Lung (tissue), 11 donors: ENCODE measurements at regions not wholly inside any gene's neighbourhood (a gene's known extent, or its start where the extent isn't known, plus 50 kb on each side); places are given as distances from the start of the nearest gene placed in this dataset.

Source experiments
- ATAC-seq: fragments of 200-7000 bp; cut with Tn5 transposase; one replicate; pipeline ENCODE4 v1.9.1; 2020; ENCODE audit warnings: moderate number of reproducible peaks; ENCODE audit not compliant: insufficient read depth, low FRiP score
- DNase-seq, 3 donors: peaks; one replicate each; pipeline ENCODE4 v3.0.0-alpha.2; 2013 to 2017
- H3K27ac ChIP-seq, 2 donors: one replicate each; pipeline ENCODE4 v1.5.1; 2013; ENCODE audit warnings: mild to moderate bottlenecking in 2 of 2, moderate library complexity in 2 of 2, control low read depth in 1 of 2, inconsistent platforms in 1 of 2, low read depth in 1 of 2, low read length in 1 of 2
- H3K27me3 ChIP-seq, 3 donors: one replicate each; pipeline ENCODE4 v1.5.1; 2013; ENCODE audit warnings: low read length in 2 of 3; ENCODE audit not compliant: control insufficient read depth in 3 of 3, insufficient read depth in 3 of 3
- H3K36me3 ChIP-seq, 4 donors: one replicate each; pipeline ENCODE4 v1.5.1; 2013; ENCODE audit warnings: low read length in 4 of 4, mild to moderate bottlenecking in 1 of 4, moderate library complexity in 1 of 4; ENCODE audit not compliant: control insufficient read depth in 4 of 4, insufficient read depth in 4 of 4
- H3K4me1 ChIP-seq, 5 donors: one replicate each; pipeline ENCODE4 v1.5.1; 2013; ENCODE audit warnings: low read length in 5 of 5, mild to moderate bottlenecking in 2 of 5, moderate library complexity in 1 of 5; ENCODE audit not compliant: control insufficient read depth in 5 of 5, insufficient read depth in 5 of 5
- H3K4me3 ChIP-seq: one replicate; pipeline ENCODE4 v1.5.1; 2013; ENCODE audit warnings: mild to moderate bottlenecking, control low read depth, moderate library complexity
- H3K9ac ChIP-seq, 2 donors: one replicate each; pipeline ENCODE4 v1.5.1; 2013; ENCODE audit warnings: low read length in 2 of 2, control low read depth in 1 of 2; ENCODE audit not compliant: insufficient read depth in 1 of 2
- H3K9me3 ChIP-seq, 4 donors: one replicate each; pipeline ENCODE4 v1.5.1; 2013; ENCODE audit warnings: low read length in 3 of 4, mild to moderate bottlenecking in 1 of 4, moderate library complexity in 1 of 4; ENCODE audit not compliant: control insufficient read depth in 4 of 4, insufficient read depth in 3 of 4
- CTCF ChIP-seq: IDR thresholded peaks from 2 replicates; pipeline ENCODE4 v1.5.1; 2012; ENCODE audit warnings: mild to moderate bottlenecking; ENCODE audit errors: control extremely low read depth, extremely low read depth
- WGBS, 2 donors: extraction: QIAGEN DNeasy Blood & Tissue Kit; methylation state at CpG; one replicate each; pipeline ENCODE4 v1.1.7; 2013; 5-methylcytosine and 5-hydroxymethylcytosine counted together
- donor health status: control.
- donor health status: control.
- donor health status: Bipolar disorder and iron deficiency.
- donor health status: healthy.
- donor health status: DM: yes; HTN: yes; CAD: no.

DNA sequence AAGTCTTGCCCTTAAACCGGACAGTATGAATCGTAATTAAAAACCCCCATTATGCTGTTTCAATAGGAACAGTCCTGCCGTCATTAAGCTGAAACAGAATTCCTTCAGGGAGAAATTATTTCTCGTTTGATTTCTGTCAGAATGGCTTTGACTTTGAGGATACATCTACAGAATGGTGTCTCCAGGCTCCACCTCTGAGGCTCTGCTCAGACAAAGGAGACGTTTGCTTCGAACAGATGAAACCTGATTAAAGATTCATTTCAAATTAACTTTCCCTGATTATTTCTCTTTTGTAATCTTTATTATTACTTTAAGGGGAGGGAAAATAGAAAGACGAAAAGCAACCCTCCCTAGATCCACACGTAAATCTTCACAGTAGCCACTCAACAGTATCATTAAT is 106.9 kb downstream of the TMEM114 start:
- Histone ChIP-seq H3K36me3 (no peaks in the 10 kb centered on the region), H3K4me1 (no peaks in the 10 kb centered on the region), H3K9ac (no peak overlapping the region), H3K9me3 (no peaks in the 10 kb centered on the region), H3K27me3 (no peaks in the 10 kb centered on the region), H3K27ac (no peak overlapping the region), H3K4me3 (no peak overlapping the region)
- TF ChIP-seq CTCF, result no peak
- WGBS, 2 donors, result 75 to 76% methylated on average over 8 of the region's 8 CpGs
- ATAC-seq (no peak), DNase-seq (no peak)

DNA sequence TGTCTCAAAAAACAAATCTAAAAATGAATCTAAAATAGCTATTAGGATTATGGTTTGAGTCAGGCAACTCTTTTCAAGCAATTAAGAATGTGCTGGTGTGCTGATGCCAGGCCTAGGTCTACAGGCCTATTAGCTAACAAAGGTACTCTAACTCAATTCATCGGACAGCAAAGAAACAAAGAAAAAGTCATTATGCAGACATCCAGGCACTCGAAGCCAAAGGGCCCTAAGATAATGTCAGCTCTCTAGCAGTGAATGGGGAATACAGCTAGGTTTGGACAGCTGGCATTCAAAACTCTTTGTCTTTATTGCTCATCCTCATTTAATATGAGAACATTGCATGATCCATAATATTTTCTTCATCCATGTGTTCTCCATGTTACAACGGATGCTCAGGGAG is 108.5 kb downstream of the TMEM114 start:
- DNase-seq (no peak), ATAC-seq (no peak)
- H3K9me3 ChIP-seq, result no peaks in the 10 kb centered on the region
- no peak overlapping the region for H3K27ac ChIP-seq
- no peak for TF ChIP-seq CTCF
- no peak overlapping the region for H3K9ac ChIP-seq
- no peaks in the 10 kb centered on the region for H3K36me3 ChIP-seq
- H3K4me3 ChIP-seq, result no peak overlapping the region
- no peaks in the 10 kb centered on the region for H3K4me1 ChIP-seq
- H3K27me3 ChIP-seq, result no peaks in the 10 kb centered on the region
- 72 to 78% methylated on average over 3 of the region's 3 CpGs for WGBS, 2 donors

DNA sequence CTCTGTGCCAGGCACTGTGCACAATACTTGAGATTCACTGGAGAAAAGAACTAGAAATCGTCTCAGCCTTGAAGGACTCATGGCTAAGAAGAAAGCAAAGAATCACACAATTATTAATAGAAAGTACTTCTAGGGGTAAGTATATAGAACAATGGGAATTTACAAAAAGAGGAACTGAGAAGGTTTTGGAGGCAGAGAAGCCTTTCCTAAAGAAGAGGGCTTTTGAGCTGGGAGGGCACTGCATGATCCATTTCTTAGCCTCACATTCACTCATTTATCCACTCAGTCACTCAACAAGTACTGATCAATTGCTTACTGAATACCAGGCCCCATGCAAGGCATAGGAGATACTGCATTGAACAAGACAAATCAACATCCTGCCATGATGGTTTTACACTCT is 113.5 kb downstream of the TMEM114 start:
- no peaks in the 10 kb centered on the region for H3K4me1 ChIP-seq
- no peak for TF ChIP-seq CTCF
- no peaks in the 10 kb centered on the region for H3K36me3 ChIP-seq
- no peak overlapping the region for H3K4me3 ChIP-seq
- H3K9ac ChIP-seq, result no peak overlapping the region
- no peaks in the 10 kb centered on the region for H3K27me3 ChIP-seq
- H3K9me3 ChIP-seq, result no peaks in the 10 kb centered on the region
- DNase-seq (no peak), ATAC-seq (no peak)
- 61 to 84% methylated on average over 1 of the region's 1 CpG for WGBS, 2 donors
- H3K27ac ChIP-seq, result no peak overlapping the region

DNA sequence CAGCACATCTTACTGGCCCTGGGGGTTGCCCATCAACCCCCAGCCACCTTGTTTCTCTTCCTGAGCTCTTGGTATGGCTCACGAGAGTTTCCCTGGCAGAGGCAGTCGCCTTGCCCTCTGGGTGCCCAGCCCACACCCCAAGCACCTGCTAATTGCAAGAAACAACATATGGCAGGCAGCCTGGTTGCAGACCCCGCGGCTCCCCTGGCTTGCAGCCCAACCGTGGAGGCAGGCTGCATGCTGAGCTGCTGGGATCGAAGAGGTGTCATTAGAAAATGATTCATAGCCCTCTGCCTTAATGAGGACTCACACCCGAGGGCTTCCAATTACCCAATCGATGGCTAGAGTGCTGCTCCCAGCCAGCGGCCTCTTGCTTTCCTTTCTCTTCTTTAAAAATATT is 115.7 kb downstream of the TMEM114 start:
- TF ChIP-seq CTCF, result no peak
- H3K9me3 ChIP-seq, result no peaks in the 10 kb centered on the region
- H3K4me1 ChIP-seq, result no peaks in the 10 kb centered on the region
- ATAC-seq (no peak), DNase-seq (no peak)
- H3K36me3 ChIP-seq, result no peaks in the 10 kb centered on the region
- no peaks in the 10 kb centered on the region for H3K27me3 ChIP-seq
- H3K27ac ChIP-seq, result no peak overlapping the region
- WGBS, 2 donors, result 46 to 58% methylated on average over 9 of the region's 9 CpGs
- H3K9ac ChIP-seq, result no peak overlapping the region
- no peak overlapping the region for H3K4me3 ChIP-seq
